HCT116 (cell line): ENCODE measurements at regions not wholly inside any gene's neighbourhood (a gene's known extent, or its start where the extent isn't known, plus 50 kb on each side); places are given as distances from the start of the nearest gene placed in this dataset.

Experiments used
- ATAC-seq: fragments of 200-7000 bp; cut with Tn5 transposase; 2 replicates; pipeline ENCODE4 v1.9.1; 2020; ENCODE audit warnings: mild to moderate bottlenecking, moderate library complexity
- BruUV-seq: library from RNA; stranded (reverse); fragments of 400-500 nt; replicated peaks from 2 replicates; lab custom pipeline; 2021; lab: Mats Ljungman, UMichigan
- CTCF ChIA-PET: fragments of 300-600 bp; sonication (Branson Sonifier 250); formaldehyde crosslinking; loops from one replicate; lab custom pipeline; 2021; ENCODE audit warnings: antibody characterized with exemption; lab: Charles Lee
- POLR2A ChIA-PET: fragments of 300-600, 350-600 bp; sonication (Branson Sonifier 250); formaldehyde crosslinking; loops from one replicate; lab custom pipeline; 2021; ENCODE audit warnings: antibody characterized with exemption; lab: Charles Lee
- RAD21 ChIA-PET, 2 experiments: fragments of 300-600 bp; sonication (Branson Sonifier 250); formaldehyde crosslinking; loops; one replicate each; lab custom pipeline; 2023; ENCODE audit warnings: low total read pairs in 2 of 2; ENCODE audit not compliant: uncharacterized antibody in 2 of 2, unreplicated experiment in 2 of 2, low non-redundant PET in 1 of 2; lab: Charles Lee
- DNase-seq: peaks from one replicate; pipeline ENCODE4 v3.0.0-alpha.2; 2010; ENCODE audit warnings: low read depth, low spot score
- H2AFZ ChIP-seq: fragments of 200-600 bp; shearing (Covaris generic), sonication (generic); 2 replicates; pipeline ENCODE4 v1.6.1; 2017; ENCODE audit warnings: low read depth, mixed run types, mixed read lengths, antibody characterized with exemption, low read length; ENCODE audit not compliant: poor library complexity, severe bottlenecking
- H3K27ac ChIP-seq: 2 replicates; pipeline ENCODE4 v1.5.1; 2012; ENCODE audit warnings: low read depth, low read length
- H3K27me3 ChIP-seq: fragments of 200-600 bp; sonication (generic); 2 replicates; pipeline ENCODE4 v1.6.1; 2016; ENCODE audit warnings: mixed run types, low read length, mixed read lengths; ENCODE audit not compliant: insufficient read depth
- H3K36me3 ChIP-seq, 2 experiments: fragments of 200-500 bp in 1 of 2; fragments of 200-600 bp in 1 of 2; sonication (Bioruptor generic) in 1 of 2; sonication (generic) in 1 of 2; 2 replicates each; pipeline versions ENCODE4 v1.5.1 to v1.6.1; 2014 to 2016; ENCODE audit warnings: low read length in 2 of 2, inconsistent platforms in 1 of 2, mixed read lengths in 1 of 2, mixed run types in 1 of 2; ENCODE audit not compliant: insufficient read depth in 2 of 2, control insufficient read depth in 1 of 2
- H3K4me1 ChIP-seq, 2 experiments: fragments of 200-600 bp in 1 of 2; sonication (generic) in 1 of 2; 2 replicates each; pipeline versions ENCODE4 v1.5.1 to v1.6.1; 2012 to 2017; ENCODE audit warnings: low read length in 2 of 2, inconsistent platforms in 1 of 2, mild to moderate bottlenecking in 1 of 2, mixed read lengths in 1 of 2, mixed run types in 1 of 2, moderate library complexity in 1 of 2; ENCODE audit not compliant: insufficient read depth in 2 of 2, control insufficient read depth in 1 of 2
- H3K4me2 ChIP-seq: fragments of 200-600 bp; sonication (generic); 2 replicates; pipeline ENCODE4 v1.6.1; 2017; ENCODE audit warnings: mixed run types, low read length, mixed read lengths
- H3K4me3 ChIP-seq, 2 experiments: fragments of 200-600 bp in 1 of 2; sonication (generic) in 1 of 2; replicated peaks in 1 of 2; 2 replicates each; pipeline ENCODE4 v1.5.1; 2011 to 2016; ENCODE audit warnings: low read length in 2 of 2, control low read depth in 1 of 2, low read depth in 1 of 2, mild to moderate bottlenecking in 1 of 2, mixed read lengths in 1 of 2, mixed run types in 1 of 2
- H3K79me2 ChIP-seq: fragments of 200-600 bp; sonication (generic); 2 replicates; pipeline ENCODE4 v1.6.1; 2017; ENCODE audit warnings: mild to moderate bottlenecking, mixed run types, low read length, moderate library complexity, mixed read lengths; ENCODE audit not compliant: insufficient read depth
- H3K9ac ChIP-seq: fragments of 200-600 bp; sonication (generic); 2 replicates; pipeline ENCODE4 v1.6.1; 2016; ENCODE audit warnings: low read length, mixed read lengths
- H3K9me2 ChIP-seq: fragments of 200-600 bp; sonication (generic), shearing (Covaris generic); 2 replicates; pipeline ENCODE4 v1.6.1; 2017; ENCODE audit warnings: mixed run types, mild to moderate bottlenecking, moderate library complexity; ENCODE audit not compliant: insufficient read depth
- H3K9me3 ChIP-seq, 2 experiments: fragments of 200-500 bp in 1 of 2; fragments of 200-600 bp in 1 of 2; sonication (Bioruptor generic) in 1 of 2; sonication (generic) in 1 of 2; 2 replicates each; pipeline ENCODE4 v1.6.1; 2014 to 2017; ENCODE audit warnings: low read length in 2 of 2, mixed read lengths in 2 of 2, inconsistent platforms in 1 of 2, low read depth in 1 of 2, mild to moderate bottlenecking in 1 of 2, mixed run types in 1 of 2, moderate library complexity in 1 of 2; ENCODE audit not compliant: control insufficient read depth in 1 of 2, insufficient read depth in 1 of 2
- H4K20me1 ChIP-seq: fragments of 200-600 bp; sonication (generic), shearing (Covaris generic); 2 replicates; pipeline ENCODE4 v1.6.1; 2017; ENCODE audit warnings: mixed run types, mild to moderate bottlenecking, moderate library complexity; ENCODE audit not compliant: insufficient read depth
- CBX3 ChIP-seq: IDR thresholded peaks from 2 replicates; pipeline ENCODE4 v1.6.1; 2012; ENCODE audit warnings: low read depth
- ELF1 ChIP-seq: IDR thresholded peaks from 2 replicates; pipeline ENCODE4 v1.6.1; 2012; ENCODE audit warnings: low read depth, borderline replicate concordance
- EZH2phosphoT487 ChIP-seq: fragments of 200-600 bp; IDR thresholded peaks from 2 replicates; pipeline ENCODE4 v1.6.1; 2018; ENCODE audit warnings: antibody characterized with exemption, borderline replicate concordance
- FOSL1 ChIP-seq: IDR thresholded peaks from 2 replicates; pipeline ENCODE4 v1.6.1; 2012; ENCODE audit warnings: low read depth
- JUND ChIP-seq: IDR thresholded peaks from 2 replicates; pipeline ENCODE4 v1.6.1; 2012
- RAD21 ChIP-seq: IDR thresholded peaks from 2 replicates; pipeline ENCODE4 v1.6.1; 2012; ENCODE audit warnings: low read depth, mild to moderate bottlenecking
- SIN3A ChIP-seq: IDR thresholded peaks from 2 replicates; pipeline ENCODE4 v1.6.1; 2012; ENCODE audit warnings: low read depth
- SP1 ChIP-seq: IDR thresholded peaks from 2 replicates; pipeline ENCODE4 v1.6.1; 2012; ENCODE audit warnings: low read depth
- YY1 ChIP-seq: IDR thresholded peaks from 2 replicates; pipeline ENCODE4 v1.6.1; 2011; ENCODE audit warnings: low read length, low read depth, moderate library complexity, mild to moderate bottlenecking; ENCODE audit not compliant: insufficient replicate concordance; ENCODE audit errors: extremely low read depth
- ZFX ChIP-seq: fragments of 450-650 bp; IDR thresholded peaks from 2 replicates; pipeline ENCODE4 v1.6.1; 2017
- intact Hi-C: fragments of 100-400 bp; cut with micrococcal nuclease; formaldehyde crosslinking; loops from 2 replicates; pipeline ENCODE4 v1.10.0; 2022
- TF ChIP-seq, protein P1 (sequence below): IDR thresholded peaks from 2 replicates; pipeline ENCODE4 v1.6.1; 2012
- TF ChIP-seq, protein P2 (sequence below): IDR thresholded peaks from 2 replicates; pipeline ENCODE4 v1.6.1; 2012
- TF ChIP-seq, protein P3 (sequence below), 3 experiments: fragments of 200-600 bp in 1 of 3; sonication (generic) in 1 of 3; IDR thresholded peaks in 2 of 3; conservative IDR thresholded peaks in 1 of 3; 2 replicates each; pipeline ENCODE4 v1.5.1; 2012 to 2017; ENCODE audit warnings: low read depth in 2 of 3, low read length in 2 of 3, antibody characterized with exemption in 1 of 3, borderline replicate concordance in 1 of 3, control low read depth in 1 of 3, mild to moderate bottlenecking in 1 of 3, mixed read lengths in 1 of 3, mixed run types in 1 of 3, moderate library complexity in 1 of 3; ENCODE audit not compliant: insufficient read depth in 1 of 3

DNA sequence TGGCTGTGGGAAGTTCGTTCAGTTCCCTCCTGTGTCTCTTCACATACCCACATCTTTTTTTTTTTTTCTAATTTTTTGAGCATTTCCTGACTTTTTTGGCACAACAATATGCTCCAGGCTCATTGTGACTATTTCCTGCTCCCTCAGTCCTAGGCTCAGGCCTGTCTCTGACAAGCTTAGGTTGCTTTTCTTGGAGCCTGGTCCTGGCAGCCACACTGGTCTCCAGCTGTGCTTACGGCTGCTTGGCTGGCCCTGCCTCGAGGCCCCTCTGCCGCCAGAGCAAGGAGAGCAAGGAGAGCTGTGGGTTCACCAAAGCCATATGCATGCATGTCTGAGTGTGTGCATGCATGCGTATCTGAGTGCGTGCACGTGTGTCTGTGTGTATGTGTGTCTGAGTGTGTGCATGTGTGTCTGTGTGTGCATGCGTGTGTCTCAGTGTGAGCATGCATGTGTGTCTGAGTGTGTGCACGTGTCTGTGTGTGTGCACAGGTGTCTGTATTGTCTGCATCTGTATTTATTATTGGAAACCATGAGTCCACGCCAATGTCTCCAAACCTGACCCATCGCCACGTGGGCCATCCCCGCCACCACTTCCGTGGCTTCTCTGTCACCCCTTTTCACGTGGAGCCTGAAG, 766.1 kb upstream of the SALL3 start:
- BruUV-seq: no TSS peak
- no peaks in the 10 kb centered on the region for H4K20me1 ChIP-seq
- TF ChIP-seq JUND: no peak
- no peak overlapping the region for H3K4me3 ChIP-seq
- intact Hi-C loops: no loop called here
- H3K4me2 ChIP-seq: no peak overlapping the region
- H3K27me3 ChIP-seq: no peaks in the 10 kb centered on the region
- no peaks in the 10 kb centered on the region for H3K79me2 ChIP-seq
- DNase-seq (no peak), ATAC-seq (no peak)
- no peak overlapping the region for H3K27ac ChIP-seq
- H3K4me1 ChIP-seq: no peaks in the 10 kb centered on the region
- RAD21 ChIA-PET: no interaction called here
- no peak overlapping the region for H2AFZ ChIP-seq
- CTCF ChIA-PET: no interaction called here
- H3K9ac ChIP-seq: no peak overlapping the region
- no peaks in the 10 kb centered on the region for H3K36me3 ChIP-seq
- H3K9me2 ChIP-seq: no peaks in the 10 kb centered on the region
- POLR2A ChIA-PET: no interaction called here
- peaks cover 12 to 45% of the 10 kb centered on the region in 2 experiments; a peak in 2 of 4 replicates for H3K9me3 ChIP-seq

DNA sequence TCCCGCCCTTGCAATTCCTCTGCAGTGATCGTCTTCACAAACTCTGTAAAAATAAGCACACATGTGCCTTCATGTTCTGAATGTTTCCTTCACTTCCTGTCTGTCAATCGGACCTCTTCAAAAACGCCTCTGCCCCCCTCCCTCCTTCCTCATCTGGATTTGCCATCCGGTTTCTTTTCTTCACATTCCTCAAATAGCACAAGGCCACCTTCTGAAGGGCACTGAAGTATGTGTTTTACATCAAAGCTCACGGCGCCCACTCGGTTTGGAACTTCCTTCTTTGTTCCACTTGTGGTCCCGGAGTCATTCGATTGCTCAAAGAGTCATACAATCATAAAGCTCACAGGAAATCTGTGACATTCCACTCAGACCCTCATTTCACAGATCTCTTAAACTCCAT, 758.1 kb upstream of the SALL3 start:
- ChIA-PET RAD21 (no interaction called here), POLR2A (no interaction called here)

More for the DNA sequence above, 758.1 kb upstream of the SALL3 start:
- Histone ChIP-seq H3K4me3 (no peak overlapping the region), H3K4me1 (no peaks in the 10 kb centered on the region), H3K9me3 (peaks cover 13 to 17% of the 10 kb centered on the region in 2 experiments; a peak in 2 of 4 replicates), H3K27me3 (no peaks in the 10 kb centered on the region), H3K9me2 (no peaks in the 10 kb centered on the region), H3K27ac (no peak overlapping the region), H3K4me2 (no peak overlapping the region), H4K20me1 (no peaks in the 10 kb centered on the region), H3K79me2 (no peaks in the 10 kb centered on the region), H3K9ac (no peak overlapping the region), H3K36me3 (no peaks in the 10 kb centered on the region), H2AFZ (no peak overlapping the region)
- no peak for DNase-seq
- ATAC-seq: no peak
- TF ChIP-seq YY1 (no peak), SIN3A (no peak), FOSL1 (no peak), SP1 (no peak), ZFX (no peak), CBX3 (no peak), ELF1 (no peak), JUND (no peak), RAD21 (no peak), EZH2phosphoT487 (no peak)
- TF ChIP-seq, protein P1, sequence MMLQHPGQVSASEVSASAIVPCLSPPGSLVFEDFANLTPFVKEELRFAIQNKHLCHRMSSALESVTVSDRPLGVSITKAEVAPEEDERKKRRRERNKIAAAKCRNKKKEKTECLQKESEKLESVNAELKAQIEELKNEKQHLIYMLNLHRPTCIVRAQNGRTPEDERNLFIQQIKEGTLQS: no peak
- TF ChIP-seq, protein P2, sequence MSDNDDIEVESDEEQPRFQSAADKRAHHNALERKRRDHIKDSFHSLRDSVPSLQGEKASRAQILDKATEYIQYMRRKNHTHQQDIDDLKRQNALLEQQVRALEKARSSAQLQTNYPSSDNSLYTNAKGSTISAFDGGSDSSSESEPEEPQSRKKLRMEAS: no peak
- TF ChIP-seq, protein P3, sequence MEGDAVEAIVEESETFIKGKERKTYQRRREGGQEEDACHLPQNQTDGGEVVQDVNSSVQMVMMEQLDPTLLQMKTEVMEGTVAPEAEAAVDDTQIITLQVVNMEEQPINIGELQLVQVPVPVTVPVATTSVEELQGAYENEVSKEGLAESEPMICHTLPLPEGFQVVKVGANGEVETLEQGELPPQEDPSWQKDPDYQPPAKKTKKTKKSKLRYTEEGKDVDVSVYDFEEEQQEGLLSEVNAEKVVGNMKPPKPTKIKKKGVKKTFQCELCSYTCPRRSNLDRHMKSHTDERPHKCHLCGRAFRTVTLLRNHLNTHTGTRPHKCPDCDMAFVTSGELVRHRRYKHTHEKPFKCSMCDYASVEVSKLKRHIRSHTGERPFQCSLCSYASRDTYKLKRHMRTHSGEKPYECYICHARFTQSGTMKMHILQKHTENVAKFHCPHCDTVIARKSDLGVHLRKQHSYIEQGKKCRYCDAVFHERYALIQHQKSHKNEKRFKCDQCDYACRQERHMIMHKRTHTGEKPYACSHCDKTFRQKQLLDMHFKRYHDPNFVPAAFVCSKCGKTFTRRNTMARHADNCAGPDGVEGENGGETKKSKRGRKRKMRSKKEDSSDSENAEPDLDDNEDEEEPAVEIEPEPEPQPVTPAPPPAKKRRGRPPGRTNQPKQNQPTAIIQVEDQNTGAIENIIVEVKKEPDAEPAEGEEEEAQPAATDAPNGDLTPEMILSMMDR (IDR thresholded peaks at IDR 0.05 in 2 of 3, conservative IDR thresholded peaks at IDR 0.05 in 1 of 3; ENCODE audit: borderline replicate concordance in 1 of 3, insufficient read depth in 1 of 3, low read depth in 2 of 3, low read length in 2 of 3): no peak
- CTCF ChIA-PET: no interaction called here
- intact Hi-C loops: no loop called here
- BruUV-seq: no TSS peak
